ENCODE measurements at regions not wholly inside any gene's neighbourhood (a gene's known extent, or its start where the extent isn't known, plus 50 kb on each side); places are given as distances from the start of the nearest gene placed in this dataset.

DNA sequence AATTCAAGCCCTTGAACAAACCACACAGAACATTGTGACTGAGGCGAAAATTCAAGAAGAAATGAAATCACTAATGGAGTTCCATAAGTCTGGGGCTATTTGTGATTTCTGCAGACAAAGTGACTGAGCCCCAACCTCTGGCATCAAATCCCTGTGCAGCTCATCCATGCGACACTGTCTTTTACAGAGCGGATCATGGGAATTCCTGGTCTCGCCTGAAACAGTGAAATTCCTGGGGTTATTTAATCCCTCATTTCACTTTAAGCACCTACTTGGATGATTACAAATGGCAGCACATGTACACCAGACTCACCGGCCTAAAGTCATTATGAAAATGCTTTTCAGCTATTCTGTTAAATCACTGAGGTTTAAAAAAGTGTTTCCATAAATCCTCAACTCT, 102.4 kb upstream of the CDH4 start:
- no peak for DNase-seq

- no peak for DNase-seq
These were observed 94.8 kb upstream of the CDH4 start for GRCh38 chr20:61157301-61157700.

DNA sequence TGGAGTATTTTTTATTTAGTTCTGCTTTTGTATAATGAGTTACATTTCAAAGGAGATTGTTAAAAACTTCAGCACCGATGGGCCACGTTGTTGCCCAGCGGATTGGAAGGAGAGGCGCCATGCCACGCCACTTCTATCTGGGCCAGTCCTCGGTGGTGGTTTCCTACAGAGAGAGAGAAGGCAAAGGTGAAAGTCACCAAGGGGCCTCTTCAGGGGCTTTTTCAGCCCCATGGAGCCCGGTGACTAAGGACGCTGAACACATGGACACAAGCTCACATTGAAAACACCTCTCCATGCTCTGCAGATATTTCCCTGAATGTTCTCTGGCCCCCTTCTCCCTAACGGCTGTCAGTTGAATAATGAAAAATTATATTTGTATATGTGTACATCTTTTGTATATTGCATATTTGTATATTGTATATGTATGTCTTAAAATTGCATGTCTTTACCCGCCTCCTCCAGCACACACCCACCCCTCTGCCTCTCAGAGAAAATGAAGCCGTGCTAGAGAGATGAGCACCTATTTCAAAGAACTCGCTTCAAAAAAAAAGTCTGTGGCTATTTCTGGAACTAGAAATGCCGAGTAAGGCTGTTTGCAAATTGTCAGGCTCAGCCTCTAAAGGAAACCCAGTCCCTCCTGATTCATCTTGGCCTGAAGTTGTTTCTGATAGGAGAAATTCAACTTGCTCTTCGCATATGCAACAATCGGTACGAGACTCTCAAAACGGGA, 91.9 kb upstream of the CDH4 start:
- no peak for DNase-seq

DNA sequence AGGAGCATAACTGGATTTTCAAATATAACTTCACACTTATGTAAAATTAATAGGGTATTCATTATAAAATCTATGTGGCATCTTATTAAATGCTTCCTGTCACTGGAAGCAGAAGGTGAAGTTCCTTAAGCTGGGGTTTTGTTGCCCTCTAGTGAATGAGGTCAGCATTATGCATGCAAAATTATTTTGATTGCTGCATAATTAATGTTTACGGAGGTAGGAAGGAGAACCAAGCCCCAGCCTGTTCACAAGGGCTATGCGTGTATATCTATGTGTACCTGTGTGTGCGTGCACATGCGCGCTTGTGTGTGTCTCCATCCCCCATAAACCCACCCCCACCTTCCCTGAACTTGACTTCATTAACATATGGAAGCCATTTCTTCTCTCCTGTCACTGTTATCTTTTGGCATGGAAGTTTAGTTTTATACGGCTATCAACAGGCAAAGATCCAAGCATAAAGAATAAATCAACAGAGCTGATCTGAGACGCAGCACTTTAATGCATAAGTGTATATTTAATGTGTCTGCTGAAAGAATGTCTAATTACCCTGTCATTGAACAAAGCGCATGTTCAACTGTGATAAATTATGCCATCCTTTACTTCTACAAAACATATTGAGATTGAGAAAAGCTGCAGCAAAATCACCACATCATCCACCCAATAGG, 90.2 kb upstream of the CDH4 start:
- no peak for DNase-seq

DNA sequence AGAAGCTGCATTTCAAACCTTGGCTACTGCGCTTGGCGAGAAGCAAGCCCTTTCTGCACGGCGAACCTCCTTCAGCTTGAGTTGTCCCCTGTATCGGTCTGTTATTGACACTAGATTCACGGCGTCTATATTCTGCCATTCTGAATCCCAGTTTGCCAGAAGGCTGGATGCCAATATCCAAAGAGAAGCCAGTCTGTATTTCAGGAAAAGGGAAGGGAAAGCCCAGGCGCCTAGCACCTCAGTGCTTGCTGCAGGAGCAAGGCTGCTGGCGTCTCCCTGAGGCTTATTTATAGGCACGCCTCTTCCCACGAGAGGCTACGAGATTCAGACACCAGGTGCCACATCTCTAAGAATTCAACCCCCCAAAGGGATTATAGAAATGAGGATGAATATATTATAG, 89.6 kb upstream of the CDH4 start:
- no peak for DNase-seq

DNA sequence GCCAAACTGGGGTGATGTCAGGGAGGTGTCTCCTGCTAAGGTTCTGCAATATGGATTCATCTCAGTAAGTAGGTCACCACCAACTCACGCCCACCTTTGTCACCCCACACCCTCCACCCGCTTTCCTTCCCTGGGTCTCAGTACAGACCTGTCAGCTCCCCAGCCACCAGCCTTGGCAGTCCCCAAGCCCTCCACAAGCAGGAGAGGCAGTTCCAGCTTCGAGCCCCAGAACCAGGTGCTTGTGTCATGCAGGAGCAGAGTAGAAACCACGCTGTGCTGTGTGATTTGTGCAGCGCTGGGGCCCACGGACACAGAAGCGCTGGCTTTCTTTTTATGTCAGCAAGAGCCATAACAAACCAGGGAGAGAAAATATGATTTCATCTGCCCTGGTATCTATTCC, 89.0 kb upstream of the CDH4 start:
- no peak for DNase-seq

- no peak for DNase-seq
These were observed 85.7 kb upstream of the CDH4 start for GRCh38 chr20:61166324-61166723.

DNA sequence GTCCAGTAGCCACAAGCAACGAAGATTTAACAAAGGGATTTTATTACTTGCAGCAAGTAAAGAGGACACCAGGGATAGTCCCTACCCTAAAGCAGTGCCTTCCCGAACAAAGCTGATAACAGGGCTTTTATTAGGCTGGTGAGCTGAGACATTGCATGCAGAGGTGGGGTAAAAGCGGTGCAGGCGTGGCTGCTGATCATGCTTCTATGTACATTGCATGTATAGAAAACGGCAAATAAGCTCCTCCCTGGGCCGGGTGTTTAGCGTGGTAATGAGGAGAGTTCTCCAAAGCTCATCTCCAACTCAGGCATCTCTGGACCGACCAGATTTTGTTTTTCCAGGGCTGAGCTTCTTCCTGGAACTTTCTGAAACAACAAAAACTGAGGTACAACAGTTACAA, 83.5 kb upstream of the CDH4 start:
- no peak for DNase-seq

DNA sequence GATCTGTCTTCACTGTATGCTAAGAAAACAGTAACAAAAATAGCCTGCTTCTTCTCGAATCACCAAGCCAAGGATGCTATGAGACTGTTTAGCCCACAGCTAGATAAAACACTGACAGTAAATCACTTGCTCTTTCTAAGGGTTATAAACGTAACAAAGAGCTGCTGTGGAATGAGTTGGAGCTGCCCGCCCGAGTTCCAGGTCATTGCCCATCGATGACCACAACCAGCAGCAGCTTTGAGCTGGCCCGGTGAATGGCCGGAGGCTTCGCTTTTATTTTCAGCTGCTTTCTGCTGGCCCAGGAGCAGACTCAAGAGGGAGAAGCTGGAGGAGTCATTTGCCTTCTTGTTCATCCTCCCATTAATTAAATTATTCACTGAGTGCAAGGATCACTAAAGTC, 82.2 kb upstream of the CDH4 start:
- DNase-seq, result no peak

- DNase-seq, result no peak
These were observed 81.4 kb upstream of the CDH4 start for GRCh38 chr20:61170496-61171320.

GRCh38 chr20:61173267-61173666, 78.8 kb upstream of the CDH4 start:
- no peak for DNase-seq

DNA sequence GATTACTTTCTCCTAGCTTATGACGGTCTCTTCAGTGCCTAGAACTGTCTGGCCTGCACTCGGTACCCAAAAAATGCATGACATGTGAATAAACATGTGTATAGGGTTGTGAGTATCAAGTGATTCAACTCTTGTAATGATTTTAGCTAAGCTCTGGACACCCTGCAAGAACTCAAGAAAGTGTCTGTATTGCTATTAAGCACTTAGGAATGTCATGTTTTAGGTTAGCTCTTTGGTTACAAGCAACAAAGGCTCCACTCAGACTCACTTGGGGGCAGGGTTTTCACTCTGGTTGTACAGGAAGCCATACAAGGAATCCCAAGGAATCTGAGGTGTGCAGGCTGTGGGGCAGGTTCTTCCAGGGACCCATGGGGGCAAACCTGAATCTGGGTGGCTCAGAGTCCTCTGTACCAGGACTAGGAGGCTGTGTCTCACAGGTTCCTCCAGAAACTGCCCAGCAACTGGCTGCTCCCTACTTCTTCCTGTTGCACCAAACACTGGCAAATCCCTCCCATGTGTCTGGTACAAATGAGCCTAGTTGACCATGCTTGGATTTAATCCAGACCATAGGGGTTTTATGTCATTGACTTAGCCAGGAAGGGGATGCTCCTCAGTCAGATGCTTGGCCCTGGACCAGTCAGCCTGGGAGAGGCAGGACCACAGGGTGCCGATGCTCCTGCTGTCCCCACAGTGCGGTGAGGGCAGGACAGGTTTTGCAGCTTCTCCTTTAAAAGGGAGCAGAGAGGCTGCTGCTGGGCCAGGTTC, 77.9 kb upstream of the CDH4 start:
- DNase-seq, result no peak

DNA sequence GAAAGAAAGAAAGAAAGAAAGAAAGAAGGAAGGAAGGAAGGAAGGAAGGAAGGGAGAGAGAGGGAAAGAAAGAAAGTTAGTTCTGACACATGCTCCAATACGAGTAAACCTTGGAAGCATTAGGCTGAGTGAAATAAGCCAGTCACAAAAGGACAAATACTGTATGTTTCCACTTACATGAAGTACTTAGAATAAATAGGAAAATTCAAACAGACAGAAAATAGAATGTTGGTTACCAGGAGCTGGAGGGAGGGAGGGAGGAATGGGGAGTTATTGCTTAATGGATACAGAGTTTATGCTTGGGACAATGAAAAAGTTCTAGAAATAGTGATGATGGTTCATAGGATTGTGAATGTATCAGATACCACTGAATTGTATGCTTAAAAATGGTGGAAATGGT, 75.2 kb upstream of the CDH4 start:
- no peak for DNase-seq

GRCh38 chr20:61178551-61179071, 73.5 kb upstream of the CDH4 start:
- no peak for DNase-seq

GRCh38 chr20:61184194-61184593, 67.9 kb upstream of the CDH4 start:
- DNase-seq, result no peak

- DNase-seq, result no peak
These were observed 66.9 kb upstream of the CDH4 start for GRCh38 chr20:61185181-61185580.

- no peak for DNase-seq
These were observed 66.0 kb upstream of the CDH4 start for GRCh38 chr20:61185841-61186601.

- peak in 1 of 2 experiments; percentile 29 for DNase-seq
These were observed 65.1 kb upstream of the CDH4 start for GRCh38 chr20:61186771-61187472.

GRCh38 chr20:61189534-61189933, 62.5 kb upstream of the CDH4 start:
- DNase-seq, result no peak

GRCh38 chr20:61191096-61191495, 61.0 kb upstream of the CDH4 start:
- no peak for DNase-seq

DNA sequence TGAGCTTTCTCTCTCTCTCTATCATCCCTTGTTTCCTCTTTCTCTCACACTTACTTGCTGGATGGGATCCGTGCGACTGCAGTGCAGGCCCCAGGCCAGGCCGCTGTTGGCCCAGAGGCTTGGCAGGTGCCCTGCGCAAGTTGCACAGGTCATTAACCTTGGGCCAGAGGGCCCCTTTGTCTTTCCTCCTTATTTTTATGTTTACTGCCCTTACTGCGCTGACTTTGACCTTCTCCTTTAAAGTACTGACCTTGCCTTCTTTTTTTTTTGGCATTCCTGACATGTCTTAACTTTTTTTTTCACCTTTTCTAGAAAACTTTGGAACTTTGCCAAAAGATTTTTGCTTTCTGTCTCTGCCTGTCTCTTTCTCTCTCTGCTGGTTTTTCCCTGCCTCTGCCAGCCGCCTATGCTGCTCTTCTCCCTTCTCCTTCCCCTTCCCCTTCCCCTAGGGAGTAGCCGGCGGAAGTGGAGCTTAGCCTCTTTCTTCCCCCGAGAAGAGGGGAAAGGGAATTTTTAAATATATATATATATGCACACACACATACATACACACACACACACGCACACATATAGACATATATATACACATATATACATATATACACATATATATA, 59.6 kb upstream of the CDH4 start:
- no peak for DNase-seq
